Pons (tissue), 1 donor: ENCODE measurements at regions not wholly inside any gene's neighbourhood (a gene's known extent, or its start where the extent isn't known, plus 50 kb on each side); places are given as distances from the start of the nearest gene placed in this dataset.

Source experiments
- DNase-seq: peaks from one replicate; pipeline ENCODE4 v3.0.0-alpha.2; 2016; ENCODE audit warnings: low spot score

DNA sequence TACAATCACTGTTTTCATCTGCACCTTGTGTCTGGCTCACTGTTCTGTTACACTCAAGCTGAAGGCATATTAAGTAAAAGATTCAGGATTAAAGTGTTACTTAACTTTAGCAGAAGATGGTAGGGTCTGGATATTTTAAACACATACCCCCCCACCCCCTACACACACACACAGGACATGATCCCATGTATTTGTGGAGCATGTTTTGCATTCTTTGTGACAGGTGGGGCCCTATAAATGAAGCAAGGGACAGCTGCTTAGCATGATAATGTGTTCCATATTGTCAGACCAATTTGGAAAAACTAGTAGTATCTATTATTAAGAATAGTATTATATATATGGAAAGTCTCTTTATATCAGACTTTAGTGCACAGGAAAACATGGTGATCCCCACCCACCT lies 335.2 kb upstream of the TNP1 start:
- no peak for DNase-seq

DNA sequence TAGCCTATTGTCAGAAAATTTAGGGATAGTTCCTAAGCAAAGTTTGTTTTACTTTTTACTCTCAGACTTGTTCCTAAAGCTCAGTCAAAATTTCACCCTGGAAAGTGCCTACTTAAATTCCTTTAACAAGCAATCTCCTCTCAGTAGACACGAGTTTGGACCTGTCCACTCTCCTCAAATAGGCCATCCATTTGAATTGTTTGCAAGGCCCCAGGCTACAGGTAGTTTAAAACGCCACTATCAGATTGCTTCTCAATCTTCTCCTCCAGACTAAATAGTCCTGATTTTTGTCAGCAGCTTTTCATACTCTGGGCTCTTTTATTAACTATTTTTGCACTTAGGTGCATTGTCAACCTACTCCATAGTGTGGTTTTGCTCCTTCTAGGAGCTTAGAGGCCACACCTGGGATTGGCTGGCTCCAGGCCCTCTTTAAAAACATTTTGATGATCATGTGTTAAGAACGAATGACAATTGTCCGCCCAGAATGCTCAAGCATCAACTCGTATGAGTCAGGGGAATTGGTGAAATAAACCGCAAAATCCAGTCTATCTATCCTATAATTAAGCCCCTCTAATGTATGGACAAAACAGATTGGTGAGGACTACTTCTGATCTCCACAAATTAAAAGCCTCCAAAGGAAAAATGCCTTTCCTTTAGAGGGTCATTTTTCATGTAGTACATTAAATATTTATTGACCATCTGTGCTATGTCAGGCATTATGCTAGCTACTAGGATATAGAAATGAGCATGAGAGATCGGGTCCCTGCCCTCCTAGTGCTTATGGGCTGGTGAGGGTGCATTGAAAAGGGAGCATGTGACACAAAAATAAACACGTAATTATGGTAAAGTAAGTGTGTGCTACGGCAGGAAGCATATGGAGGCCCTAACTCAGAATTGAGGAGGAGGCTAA lies 333.8 kb upstream of the TNP1 start:
- DNase-seq: no peak

DNA sequence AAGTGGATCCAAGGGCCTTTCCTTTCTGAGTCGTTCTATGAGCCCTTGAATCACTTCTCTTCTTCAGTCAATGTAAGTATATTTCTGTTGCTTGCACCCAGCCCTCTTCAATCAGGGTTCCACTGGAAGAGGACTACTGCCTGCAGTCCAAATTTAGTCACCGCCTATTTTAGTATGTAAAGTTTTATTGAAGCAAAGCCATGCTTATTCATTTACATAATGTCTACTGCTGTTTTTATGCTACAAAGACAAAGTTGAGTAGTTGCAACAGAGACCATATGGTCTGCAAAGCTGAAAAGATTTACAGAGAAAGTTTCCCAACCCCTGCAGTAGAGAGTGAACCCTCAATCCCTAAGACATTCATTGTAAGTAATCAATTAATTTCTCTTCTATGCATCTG lies 332.5 kb upstream of the TNP1 start:
- no peak for DNase-seq

- no peak for DNase-seq
These were observed 329.9 kb upstream of the TNP1 start for GRCh38 chr2:217189747-217190146.

DNA sequence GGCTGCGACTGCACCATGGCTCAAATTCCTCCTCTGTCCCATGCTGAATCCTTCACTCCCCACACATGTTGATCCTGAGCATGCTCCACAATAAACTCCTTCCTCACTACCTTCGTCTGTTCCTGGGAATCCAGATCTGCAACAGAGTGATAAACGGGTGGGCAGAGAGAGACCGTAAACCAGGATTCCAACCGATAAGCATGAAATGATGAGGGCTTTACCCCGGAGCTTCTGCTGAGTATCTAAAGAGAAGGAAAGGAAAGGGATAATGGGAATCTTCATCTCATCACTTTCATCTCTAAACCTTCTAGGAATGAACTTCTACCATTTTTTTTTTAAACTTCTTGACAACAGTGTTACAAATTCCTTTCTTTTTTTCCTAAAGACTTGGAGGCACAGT lies 329.3 kb upstream of the TNP1 start:
- DNase-seq: no peak

GRCh38 chr2:217186668-217187159 lies 326.9 kb upstream of the TNP1 start:
- no peak for DNase-seq

GRCh38 chr2:217186152-217186551 lies 326.3 kb upstream of the TNP1 start:
- DNase-seq: no peak

- DNase-seq: no peak
These were observed 325.6 kb upstream of the TNP1 start for GRCh38 chr2:217185265-217185995.

- DNase-seq: no peak
These were observed 324.4 kb upstream of the TNP1 start for GRCh38 chr2:217184242-217184641.

GRCh38 chr2:217183471-217183870 lies 323.6 kb upstream of the TNP1 start:
- DNase-seq: no peak

DNA sequence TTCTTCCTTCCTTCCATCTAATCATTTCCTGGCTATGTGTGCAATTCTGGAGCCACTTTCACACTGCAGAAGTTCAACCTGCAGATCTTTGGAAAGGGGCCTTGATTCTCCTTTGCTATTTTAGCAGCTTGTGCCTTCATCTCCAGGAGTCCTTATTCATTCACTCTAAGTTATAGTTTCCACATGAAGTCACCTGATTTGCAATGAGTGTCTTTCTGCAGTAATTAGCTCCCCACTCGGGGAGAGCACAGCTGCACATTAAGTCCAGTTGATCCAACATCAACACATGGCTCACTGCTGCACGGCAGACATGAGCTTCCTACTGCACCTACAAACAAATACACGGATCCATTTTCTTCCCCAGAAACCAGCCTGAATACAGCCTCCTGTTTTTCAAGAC lies 323.1 kb upstream of the TNP1 start:
- DNase-seq: no peak

DNA sequence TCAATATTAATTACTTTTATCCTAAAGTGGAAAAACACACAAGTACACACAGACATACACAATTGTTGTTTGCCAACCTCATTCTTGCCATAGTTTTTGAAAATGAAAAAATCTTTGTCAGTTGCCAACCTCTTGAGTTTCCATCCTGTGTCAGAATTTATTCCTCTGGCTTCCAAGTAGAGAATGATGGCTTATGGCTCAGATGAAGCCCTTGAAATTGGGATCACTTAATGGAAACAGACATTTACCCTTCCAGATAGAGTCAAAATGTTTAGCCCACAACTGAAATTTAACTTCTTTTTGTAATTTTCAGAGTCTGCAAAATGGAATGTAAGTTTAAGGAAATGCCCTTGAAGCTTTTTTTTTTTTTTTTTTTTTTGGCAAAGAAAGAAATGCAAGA lies 321.6 kb upstream of the TNP1 start:
- DNase-seq: no peak

DNA sequence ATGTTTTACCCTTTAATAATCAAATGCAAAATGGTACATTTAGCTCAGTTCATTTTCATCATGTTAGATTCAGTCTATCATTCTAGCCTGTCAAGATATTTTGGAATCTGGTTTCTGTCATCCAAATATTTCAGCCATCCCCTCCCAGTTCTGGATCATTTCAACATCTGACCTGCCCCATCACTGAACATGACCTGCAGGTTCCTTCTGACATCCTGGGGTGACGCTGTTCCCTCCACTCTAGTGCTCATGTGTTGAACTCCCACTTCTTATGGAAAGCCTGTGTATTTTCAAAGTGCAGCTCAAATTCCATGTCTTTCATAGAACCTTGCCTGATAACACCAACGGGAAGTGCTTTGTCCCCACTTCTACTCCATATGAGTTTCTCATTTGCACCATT lies 320.0 kb upstream of the TNP1 start:
- no peak for DNase-seq

- DNase-seq: no peak
These were observed 318.5 kb upstream of the TNP1 start for GRCh38 chr2:217178341-217178740.

DNA sequence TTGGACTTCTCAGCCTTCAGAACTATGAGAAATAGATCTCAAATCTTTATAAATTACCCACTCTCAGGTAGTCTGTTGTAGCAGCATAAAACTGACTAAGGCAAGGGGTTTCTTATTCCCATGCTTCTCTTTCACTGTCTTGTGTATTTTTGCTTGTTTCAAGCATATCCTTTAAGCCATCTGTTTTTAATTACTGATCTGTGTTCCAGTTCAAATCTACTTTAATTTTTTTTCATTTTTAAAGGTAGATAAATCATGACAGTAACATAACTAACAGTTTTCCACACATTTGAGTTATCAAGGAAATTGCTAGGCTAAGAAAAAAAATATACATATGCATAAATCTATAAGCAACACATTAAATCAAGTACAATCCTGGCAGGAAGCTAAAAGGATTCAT lies 317.9 kb upstream of the TNP1 start:
- no peak for DNase-seq

DNA sequence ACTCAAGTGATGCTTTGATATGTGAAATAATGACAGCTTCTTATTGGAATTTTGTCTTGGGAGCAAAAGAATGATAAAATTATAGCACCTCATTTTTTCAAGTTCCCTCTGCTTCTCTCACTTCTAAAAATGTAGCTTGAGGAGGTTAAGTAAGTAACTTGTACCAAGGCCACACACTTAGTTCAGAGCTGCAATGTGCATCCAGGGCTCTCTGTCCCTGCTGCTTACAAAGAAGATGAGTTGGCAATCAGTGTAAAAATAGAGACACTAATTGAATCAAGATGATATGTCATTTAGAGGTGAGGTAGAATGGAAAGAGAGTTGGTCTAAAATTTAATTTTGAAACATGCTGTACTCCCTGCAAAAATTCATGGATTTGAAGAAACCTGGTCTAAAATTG lies 312.0 kb upstream of the TNP1 start:
- no peak for DNase-seq

DNA sequence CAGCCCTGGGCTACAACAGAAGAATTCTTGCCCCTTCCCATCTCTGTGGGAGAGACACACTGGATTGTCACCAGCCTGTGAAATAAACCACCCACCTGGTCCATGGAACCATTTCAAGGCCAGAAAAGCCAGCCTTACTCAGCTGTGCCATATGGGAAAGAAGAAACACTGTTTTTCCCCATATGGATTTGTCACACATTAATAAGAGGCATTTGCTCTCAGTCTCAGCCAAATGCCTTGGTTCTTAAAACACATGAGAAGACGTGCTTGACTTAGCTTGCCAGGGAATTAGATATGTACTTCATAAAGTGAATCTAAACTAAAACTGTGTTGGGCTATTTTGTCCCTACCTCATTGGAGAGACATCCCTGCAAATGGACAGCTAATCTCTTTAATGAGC lies 308.6 kb upstream of the TNP1 start:
- DNase-seq: no peak

- DNase-seq: no peak
These were observed 307.7 kb upstream of the TNP1 start for GRCh38 chr2:217167531-217167930.

DNA sequence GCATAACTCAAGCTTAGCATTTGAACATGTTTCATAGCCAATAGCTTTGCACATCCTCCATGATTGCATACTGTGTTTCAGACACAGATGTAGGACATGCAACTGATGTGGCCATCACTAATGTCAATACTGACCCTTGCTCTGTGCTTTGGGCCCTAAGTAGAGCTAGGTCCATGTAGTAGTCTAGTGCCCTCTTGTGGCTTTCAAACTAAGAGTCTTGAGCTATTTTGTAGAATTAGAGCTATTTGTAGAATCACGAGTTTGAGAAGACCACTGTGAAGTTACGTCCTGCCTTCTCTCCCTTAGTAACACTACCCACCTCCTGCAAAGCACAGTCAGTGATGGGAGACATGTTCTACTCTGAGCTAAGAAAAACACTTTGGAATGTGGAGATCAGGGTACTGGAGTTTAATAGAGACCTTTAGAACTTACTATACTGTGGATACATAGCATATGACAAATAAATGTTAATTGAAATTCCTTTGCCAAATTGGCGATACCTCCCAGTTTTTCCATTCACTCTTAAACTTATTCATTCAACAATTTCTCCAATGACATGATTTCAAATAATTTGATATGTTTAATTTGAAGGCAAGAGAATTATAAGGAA lies 306.5 kb upstream of the TNP1 start:
- peak; percentile 85 for DNase-seq

- no peak for DNase-seq
These were observed 305.7 kb upstream of the TNP1 start for GRCh38 chr2:217165547-217165946.

DNA sequence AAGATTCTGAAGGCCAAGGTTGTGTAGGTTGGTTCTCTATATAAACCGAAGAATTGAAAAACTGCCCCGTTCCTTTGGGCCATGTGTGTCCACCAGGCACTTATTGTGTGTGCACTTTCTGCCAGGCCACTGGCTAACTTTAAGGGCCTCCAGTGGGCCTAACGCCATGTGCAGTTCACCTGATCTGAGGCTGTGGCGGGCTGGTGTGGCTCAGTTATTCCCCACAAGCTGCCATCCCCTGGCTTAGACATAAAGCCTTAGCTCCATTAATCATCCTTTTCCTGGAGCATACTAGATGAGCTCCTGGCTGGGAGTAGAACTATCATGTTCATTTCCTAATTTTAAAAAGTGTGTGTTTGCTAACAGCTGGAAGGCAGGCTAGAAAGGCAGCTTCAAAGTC lies 304.1 kb upstream of the TNP1 start:
- DNase-seq: no peak

- DNase-seq: peak; percentile 96
These were observed 302.7 kb upstream of the TNP1 start for GRCh38 chr2:217162533-217162932.
